Vagina (tissue), 2 donors: ENCODE measurements at regions not wholly inside any gene's neighbourhood (a gene's known extent, or its start where the extent isn't known, plus 50 kb on each side); places are given as distances from the start of the nearest gene placed in this dataset.

Experiments
- DNase-seq, 2 donors: peaks; one replicate each; pipeline ENCODE4 v3.0.0-alpha.2; 2017; ENCODE audit errors: extremely low spot score in 2 of 2
- H3K27ac ChIP-seq: fragments of 200-600 bp; sonication (generic); one replicate; pipeline ENCODE4 v1.5.1; 2019
- H3K27me3 ChIP-seq: fragments of 200-600 bp; sonication (generic); one replicate; pipeline ENCODE4 v1.5.1; 2019
- H3K36me3 ChIP-seq, 2 donors: fragments of 200-600 bp; sonication (generic); one replicate each; pipeline ENCODE4 v1.5.1; 2017 to 2019
- H3K4me1 ChIP-seq: fragments of 200-600 bp; sonication (generic); one replicate; pipeline ENCODE4 v1.5.1; 2019
- H3K4me3 ChIP-seq, 2 donors: fragments of 200-600 bp; sonication (generic); 1 replicate in 1 of 2; 2 replicates in 1 of 2; pipeline ENCODE4 v1.5.1; 2016 to 2019
- H3K9me3 ChIP-seq: fragments of 200-600 bp; sonication (generic); one replicate; pipeline ENCODE4 v1.5.1; 2019
- CTCF ChIP-seq, 3 experiments: fragments of 450-650 bp in 2 of 3; fragments of 200-600 bp in 1 of 3; sonication (generic) in 1 of 3; IDR thresholded peaks; one replicate each; pipeline ENCODE4 v1.5.1; 2017 to 2019; ENCODE audit warnings: antibody characterized with exemption in 3 of 3, mild to moderate bottlenecking in 2 of 3, moderate library complexity in 2 of 3
- POLR2A ChIP-seq, 2 donors: fragments of 450-650 bp; IDR thresholded peaks; one replicate each; pipeline ENCODE4 v1.6.1; 2017; ENCODE audit warnings: antibody characterized with exemption in 2 of 2, mild to moderate bottlenecking in 2 of 2, moderate library complexity in 2 of 2
- POLR2AphosphoS5 ChIP-seq, 2 donors: sonication (generic); formaldehyde crosslinking; IDR thresholded peaks; one replicate each; pipeline ENCODE4 v1.9.0; 2017; ENCODE audit warnings: antibody characterized with exemption in 2 of 2, mild to moderate bottlenecking in 2 of 2, low read depth in 1 of 2; ENCODE audit not compliant: insufficient read depth in 1 of 2
- intact Hi-C: fragments of 100-400 bp; cut with DNase I; formaldehyde crosslinking; loops from one replicate; pipeline ENCODE4 v1.15.1; 2023

- H3K9me3 ChIP-seq: no peaks in the 10 kb centered on the region
- no peak overlapping the region for H3K4me3 ChIP-seq
- no peaks in the 10 kb centered on the region for H3K36me3 ChIP-seq
- DNase-seq: no peak
- no peak for TF ChIP-seq POLR2AphosphoS5 (IDR thresholded peaks at IDR 0.05; ENCODE audit: insufficient read depth in 1 of 2, low read depth in 1 of 2)
- peak in 2 of 3 experiments; percentile 5 to 11 for TF ChIP-seq CTCF (IDR thresholded peaks at IDR 0.05)
- peaks cover 3% of the 10 kb centered on the region for H3K4me1 ChIP-seq
- no peaks in the 10 kb centered on the region for H3K27me3 ChIP-seq
- intact Hi-C loops: no loop called here
- no peak overlapping the region for H3K27ac ChIP-seq
These were observed 89.5 kb downstream of the ESM1 start for GRCh38 chr5:54895816-54896341.

- DNase-seq: no peak
- Histone ChIP-seq H3K9me3 (no peaks in the 10 kb centered on the region), H3K4me3 (no peak overlapping the region), H3K36me3 (no peaks in the 10 kb centered on the region), H3K27me3 (no peaks in the 10 kb centered on the region), H3K27ac (no peak overlapping the region), H3K4me1 (no peaks in the 10 kb centered on the region)
- intact Hi-C loops: no loop called here
- no peak for TF ChIP-seq CTCF (IDR thresholded peaks at IDR 0.05)
- no peak for TF ChIP-seq POLR2A (IDR thresholded peaks at IDR 0.05)
- TF ChIP-seq POLR2AphosphoS5 (IDR thresholded peaks at IDR 0.05; ENCODE audit: insufficient read depth in 1 of 2, low read depth in 1 of 2): no peak
These were observed 90.2 kb downstream of the ESM1 start for GRCh38 chr5:54894957-54895815.

- H3K27ac ChIP-seq: no peak overlapping the region
- TF ChIP-seq POLR2AphosphoS5 (IDR thresholded peaks at IDR 0.05; ENCODE audit: insufficient read depth in 1 of 2, low read depth in 1 of 2) (no peak), POLR2A (IDR thresholded peaks at IDR 0.05) (no peak), CTCF (IDR thresholded peaks at IDR 0.05) (no peak)
- intact Hi-C loops: no loop called here
- no peaks in the 10 kb centered on the region for H3K27me3 ChIP-seq
- H3K36me3 ChIP-seq: no peaks in the 10 kb centered on the region
- no peaks in the 10 kb centered on the region for H3K4me1 ChIP-seq
- H3K9me3 ChIP-seq: no peaks in the 10 kb centered on the region
- DNase-seq: no peak
- no peak overlapping the region for H3K4me3 ChIP-seq
These were observed 95.6 kb downstream of the ESM1 start for GRCh38 chr5:54889826-54890225.

GRCh38 chr5:54887663-54888062 lies 97.7 kb downstream of the ESM1 start:
- H3K36me3 ChIP-seq: no peaks in the 10 kb centered on the region
- TF ChIP-seq POLR2AphosphoS5 (IDR thresholded peaks at IDR 0.05; ENCODE audit: insufficient read depth in 1 of 2, low read depth in 1 of 2) (no peak), POLR2A (IDR thresholded peaks at IDR 0.05) (no peak), CTCF (IDR thresholded peaks at IDR 0.05) (no peak)
- no peaks in the 10 kb centered on the region for H3K27me3 ChIP-seq
- H3K4me1 ChIP-seq: peaks cover 4% of the 10 kb centered on the region
- H3K4me3 ChIP-seq: no peak overlapping the region
- no peak for DNase-seq
- H3K27ac ChIP-seq: no peak overlapping the region
- intact Hi-C loops: no loop called here
- H3K9me3 ChIP-seq: no peaks in the 10 kb centered on the region

GRCh38 chr5:54886866-54887265 lies 98.5 kb downstream of the ESM1 start:
- Histone ChIP-seq H3K27me3 (no peaks in the 10 kb centered on the region), H3K4me3 (no peak overlapping the region), H3K36me3 (no peaks in the 10 kb centered on the region), H3K4me1 (peaks cover 4% of the 10 kb centered on the region), H3K27ac (no peak overlapping the region), H3K9me3 (no peaks in the 10 kb centered on the region)
- TF ChIP-seq CTCF (IDR thresholded peaks at IDR 0.05) (no peak), POLR2A (IDR thresholded peaks at IDR 0.05) (no peak)
- intact Hi-C loops: no loop called here
- no peak for DNase-seq
